MCF 10A (cell line): ENCODE measurements at regions not wholly inside any gene's neighbourhood (a gene's known extent, or its start where the extent isn't known, plus 50 kb on each side); places are given as distances from the start of the nearest gene placed in this dataset.
"Not testable (repeated sequence)": the region's sequence is repeated elsewhere in the genome, so short reads cannot be mapped to it uniquely, and the experiment has no call there.

Experiments used
- BruUV-seq: library from RNA; stranded (reverse); fragments of 400-500 nt; replicated peaks from 2 replicates; lab custom pipeline; 2021; lab: Mats Ljungman, UMichigan
- CTCF ChIA-PET: fragments of 300-600 bp; sonication (Branson Sonifier 250); formaldehyde crosslinking; extraction: SDS; loops from one replicate; lab custom pipeline; 2021; ENCODE audit warnings: antibody characterized with exemption, inconsistent platforms; lab: Yijun Ruan, JAX
- POLR2A ChIA-PET: fragments of 300-600, 350-650 bp; sonication (Branson Sonifier 250); formaldehyde crosslinking; extraction: SDS; loops from one replicate; lab custom pipeline; 2020; ENCODE audit warnings: antibody characterized with exemption, inconsistent platforms; lab: Yijun Ruan, JAX
- DNase-seq: peaks from one replicate; pipeline ENCODE4 v3.0.0-alpha.2; 2018; ENCODE audit not compliant: unreplicated experiment
- H3K27ac Mint-ChIP-seq: one replicate; pipeline ENCODE4 v1.8.0; 2022; ENCODE audit warnings: mild to moderate bottlenecking, low read depth, mixed read lengths; ENCODE audit not compliant: unreplicated experiment
- H3K27me3 Mint-ChIP-seq: one replicate; pipeline ENCODE4 v1.8.0; 2022; ENCODE audit warnings: mixed read lengths; ENCODE audit not compliant: insufficient read depth, unreplicated experiment
- H3K36me3 Mint-ChIP-seq: one replicate; pipeline ENCODE4 v1.8.0; 2022; ENCODE audit warnings: mild to moderate bottlenecking, moderate library complexity, mixed read lengths; ENCODE audit not compliant: insufficient read depth, unreplicated experiment
- H3K4me1 Mint-ChIP-seq: one replicate; pipeline ENCODE4 v1.8.0; 2022; ENCODE audit warnings: mixed read lengths; ENCODE audit not compliant: insufficient read depth, unreplicated experiment
- H3K4me3 Mint-ChIP-seq: one replicate; pipeline ENCODE4 v1.8.0; 2022; ENCODE audit warnings: mild to moderate bottlenecking, moderate library complexity, mixed read lengths; ENCODE audit not compliant: unreplicated experiment
- H3K9me3 Mint-ChIP-seq: one replicate; pipeline ENCODE4 v1.8.0; 2022; ENCODE audit warnings: mixed read lengths; ENCODE audit not compliant: unreplicated experiment
- intact Hi-C: fragments of 100-400 bp; cut with micrococcal nuclease; formaldehyde crosslinking; loops from 2 replicates; pipeline ENCODE4 v1.14.1; 2022
- TF ChIP-seq, protein P1 (sequence below): fragments of 200-600 bp; IDR thresholded peaks from one replicate; pipeline ENCODE4 v1.8.0; 2022; ENCODE audit warnings: antibody characterized with exemption, mild to moderate bottlenecking; ENCODE audit not compliant: unreplicated experiment

GRCh38 chr5:154702477-154702876, 52.7 kb upstream of the LARP1 start:
- intact Hi-C loops, result no loop called here
- Mint-ChIP-seq H3K27ac (no peak overlapping the region), H3K9me3 (no peaks in the 10 kb centered on the region), H3K36me3 (no peaks in the 10 kb centered on the region), H3K27me3 (no peaks in the 10 kb centered on the region), H3K4me1 (peaks cover 7% of the 10 kb centered on the region), H3K4me3 (no peak overlapping the region)
- DNase-seq, result no peak
- ChIA-PET POLR2A (interaction anchor here (0.6 to 1.0 kb wide), 2 partner anchors 10 to 16 kb away, joined by 3 read pairs; no protein-coding TSS in a partner anchor), CTCF (interaction anchor here (0.6 to 1.8 kb wide), 3 partner anchors 11 to 575 kb away, joined by 3 to 7 read pairs (median 6); no protein-coding TSS in a partner anchor)
- TF ChIP-seq, protein P1, sequence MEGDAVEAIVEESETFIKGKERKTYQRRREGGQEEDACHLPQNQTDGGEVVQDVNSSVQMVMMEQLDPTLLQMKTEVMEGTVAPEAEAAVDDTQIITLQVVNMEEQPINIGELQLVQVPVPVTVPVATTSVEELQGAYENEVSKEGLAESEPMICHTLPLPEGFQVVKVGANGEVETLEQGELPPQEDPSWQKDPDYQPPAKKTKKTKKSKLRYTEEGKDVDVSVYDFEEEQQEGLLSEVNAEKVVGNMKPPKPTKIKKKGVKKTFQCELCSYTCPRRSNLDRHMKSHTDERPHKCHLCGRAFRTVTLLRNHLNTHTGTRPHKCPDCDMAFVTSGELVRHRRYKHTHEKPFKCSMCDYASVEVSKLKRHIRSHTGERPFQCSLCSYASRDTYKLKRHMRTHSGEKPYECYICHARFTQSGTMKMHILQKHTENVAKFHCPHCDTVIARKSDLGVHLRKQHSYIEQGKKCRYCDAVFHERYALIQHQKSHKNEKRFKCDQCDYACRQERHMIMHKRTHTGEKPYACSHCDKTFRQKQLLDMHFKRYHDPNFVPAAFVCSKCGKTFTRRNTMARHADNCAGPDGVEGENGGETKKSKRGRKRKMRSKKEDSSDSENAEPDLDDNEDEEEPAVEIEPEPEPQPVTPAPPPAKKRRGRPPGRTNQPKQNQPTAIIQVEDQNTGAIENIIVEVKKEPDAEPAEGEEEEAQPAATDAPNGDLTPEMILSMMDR, result no peak
- BruUV-seq, result no TSS peak

DNA sequence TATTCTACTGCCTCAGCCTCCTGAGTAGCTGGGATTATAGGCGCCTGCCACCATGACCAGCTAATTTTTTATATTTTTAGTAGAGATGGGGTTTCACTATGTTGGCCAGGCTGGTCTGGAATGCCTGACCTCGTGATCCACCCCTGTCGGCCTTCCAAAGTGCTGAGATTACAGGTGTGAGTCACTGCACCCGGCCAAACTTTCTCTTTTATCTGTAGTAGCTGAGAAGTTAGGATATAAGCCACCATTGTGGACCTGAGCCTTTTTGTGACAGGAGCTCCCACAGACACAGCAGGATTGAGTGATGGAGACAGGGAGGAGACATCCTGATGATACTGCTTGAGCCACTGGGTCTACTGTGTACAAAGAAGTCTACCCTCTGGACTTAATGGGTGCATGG, 53.5 kb upstream of the LARP1 start:
- H3K27ac Mint-ChIP-seq, H3K36me3 Mint-ChIP-seq, BruUV-seq, intact Hi-C loops, H3K9me3 Mint-ChIP-seq, H3K27me3 Mint-ChIP-seq, H3K4me1 Mint-ChIP-seq, H3K4me3 Mint-ChIP-seq: not testable (repeated sequence)
- ChIA-PET CTCF (interaction anchor here (0.6 to 1.6 kb wide), 4 partner anchors 23 to 1640 kb away, joined by 3 read pairs; no protein-coding TSS in a partner anchor), POLR2A (interaction anchor here (0.6 to 1.0 kb wide), 3 partner anchors 10 to 44 kb away, joined by 3 read pairs; no protein-coding TSS in a partner anchor)
- peak; percentile 27 for DNase-seq

GRCh38 chr5:154701181-154701580, 54.0 kb upstream of the LARP1 start:
- TF ChIP-seq, protein P1, result no peak
- DNase-seq, result no peak
- H3K27me3 Mint-ChIP-seq, result no peaks in the 10 kb centered on the region
- H3K9me3 Mint-ChIP-seq, result no peaks in the 10 kb centered on the region
- CTCF ChIA-PET, result interaction anchor here (0.6 to 1.6 kb wide), 5 partner anchors 22 to 1641 kb away, joined by 3 to 4 read pairs (median 3); no protein-coding TSS in a partner anchor
- H3K27ac Mint-ChIP-seq, result no peak overlapping the region
- H3K4me1 Mint-ChIP-seq, result peaks cover 7% of the 10 kb centered on the region
- POLR2A ChIA-PET, result interaction anchor here (0.6 kb wide), 1 partner anchor 45 kb away, joined by 3 read pairs; no protein-coding TSS in a partner anchor
- intact Hi-C loops, result no loop called here
- BruUV-seq, result no TSS peak
- H3K4me3 Mint-ChIP-seq, result no peak overlapping the region
- no peaks in the 10 kb centered on the region for H3K36me3 Mint-ChIP-seq

DNA sequence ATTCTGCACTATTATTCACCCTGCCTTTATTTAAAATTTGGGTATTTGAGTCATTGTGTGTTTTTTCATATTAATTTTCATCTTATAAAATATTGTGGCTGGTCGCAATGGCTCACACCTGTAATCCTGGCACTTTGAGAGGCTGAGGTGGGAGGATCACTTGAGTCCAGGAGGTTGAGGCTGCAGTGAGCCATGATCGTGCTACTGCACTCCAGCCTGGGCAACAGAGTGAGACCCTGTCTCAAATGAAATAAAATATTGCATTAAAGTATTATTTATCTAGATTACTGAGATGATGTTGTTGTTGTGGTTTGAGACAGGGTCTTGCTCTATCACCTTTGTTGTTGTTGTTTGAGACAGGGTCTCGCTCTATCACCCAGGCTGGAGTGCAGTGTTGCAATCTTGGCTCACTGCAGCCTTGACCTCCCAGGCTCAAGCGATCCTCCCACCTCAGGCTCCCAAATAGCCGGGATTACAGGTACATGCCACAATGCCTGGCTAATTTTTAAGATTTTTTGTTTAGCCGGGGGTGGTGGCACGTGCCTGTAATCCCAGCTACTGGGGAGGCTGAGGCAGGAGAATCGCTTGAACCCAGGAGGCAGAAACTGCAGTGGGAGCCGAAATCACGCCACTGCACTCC, 54.8 kb upstream of the LARP1 start:
- H3K9me3 Mint-ChIP-seq, BruUV-seq, H3K27ac Mint-ChIP-seq, H3K4me1 Mint-ChIP-seq, H3K4me3 Mint-ChIP-seq, intact Hi-C loops, H3K27me3 Mint-ChIP-seq, DNase-seq, H3K36me3 Mint-ChIP-seq, POLR2A ChIA-PET: not testable (repeated sequence)
- CTCF ChIA-PET, result interaction anchor here (1.6 kb wide), 1 partner anchor 22 kb away, joined by 3 read pairs; no protein-coding TSS in a partner anchor

DNA sequence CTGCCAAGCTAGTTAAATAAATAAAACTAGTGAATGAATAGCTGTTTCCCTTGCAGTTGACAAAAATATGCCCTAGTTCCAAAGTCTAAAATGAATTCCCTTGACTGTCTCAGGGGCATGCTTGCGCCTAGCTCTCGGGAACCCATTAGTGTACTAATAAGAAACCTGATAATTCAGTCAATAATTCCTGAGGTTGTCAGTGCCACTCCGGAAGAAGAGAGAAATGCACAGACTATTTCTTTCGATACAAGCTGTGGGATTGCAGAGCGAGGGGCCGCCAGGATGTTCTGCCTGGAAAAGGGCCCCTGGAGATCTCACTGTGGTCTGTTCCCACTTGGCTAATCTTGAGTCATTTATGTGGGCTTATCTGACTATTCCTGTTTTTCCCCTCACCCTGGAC, 56.4 kb upstream of the LARP1 start:
- intact Hi-C loops, result no loop called here
- H3K4me3 Mint-ChIP-seq, result no peak overlapping the region

More for the DNA sequence above, 56.4 kb upstream of the LARP1 start:
- Mint-ChIP-seq H3K4me1 (peaks cover 7% of the 10 kb centered on the region), H3K27ac (no peak overlapping the region), H3K9me3 (no peaks in the 10 kb centered on the region), H3K36me3 (peaks cover 6% of the 10 kb centered on the region), H3K27me3 (no peaks in the 10 kb centered on the region)
- ChIA-PET CTCF (interaction anchor here (1.2 kb wide), 2 partner anchors 10 to 15 kb away, joined by 4 to 6 read pairs; no protein-coding TSS in a partner anchor), POLR2A (interaction anchor here (0.6 kb wide), 1 partner anchor 16 kb away, joined by 3 read pairs; no protein-coding TSS in a partner anchor)
- DNase-seq, result no peak
- TF ChIP-seq, protein P1, result no peak
- BruUV-seq, result no TSS peak
